Spleen (tissue), 11 donors: ENCODE measurements at regions not wholly inside any gene's neighbourhood (a gene's known extent, or its start where the extent isn't known, plus 50 kb on each side); places are given as distances from the start of the nearest gene placed in this dataset.
"Not testable (repeated sequence)": the region's sequence is repeated elsewhere in the genome, so short reads cannot be mapped to it uniquely, and the experiment has no call there.

ENCODE experiments used
- DNase-seq: peaks from one replicate; pipeline ENCODE4 v3.0.0-alpha.2; 2020
- H3K27ac ChIP-seq, 8 donors: fragments of 200-600 bp; sonication (generic) in 7 of 8; 1 replicate in 4 of 8; 2 replicates in 4 of 8; pipeline versions ENCODE4 v1.5.0 to v1.8.0; 2016 to 2021; ENCODE audit warnings: inconsistent platforms in 4 of 8, mild to moderate bottlenecking in 4 of 8, moderate library complexity in 1 of 8
- H3K27me3 ChIP-seq, 7 donors: fragments of 200-600 bp; sonication (generic) in 6 of 7; replicated peaks in 1 of 7; 1 replicate in 4 of 7; 2 replicates in 3 of 7; pipeline versions ENCODE4 v1.5.0 to v1.8.0; 2016 to 2021; ENCODE audit warnings: inconsistent platforms in 3 of 7, mild to moderate bottlenecking in 1 of 7
- H3K36me3 ChIP-seq, 6 donors: fragments of 200-600 bp; sonication (generic) in 5 of 6; 1 replicate in 4 of 6; 2 replicates in 2 of 6; pipeline versions ENCODE4 v1.5.0 to v1.8.0; 2016 to 2021; ENCODE audit warnings: inconsistent platforms in 2 of 6
- H3K4me1 ChIP-seq, 6 donors: fragments of 200-600 bp; sonication (generic) in 5 of 6; 1 replicate in 3 of 6; 2 replicates in 3 of 6; pipeline versions ENCODE4 v1.5.0 to v1.8.0; 2016 to 2021; ENCODE audit warnings: inconsistent platforms in 3 of 6
- H3K4me3 ChIP-seq, 8 donors: fragments of 200-600 bp; sonication (generic) in 7 of 8; 1 replicate in 4 of 8; 2 replicates in 4 of 8; pipeline versions ENCODE4 v1.5.0 to v1.8.0; 2016 to 2021; ENCODE audit warnings: inconsistent platforms in 4 of 8, mild to moderate bottlenecking in 4 of 8, moderate library complexity in 2 of 8
- H3K9me3 ChIP-seq, 8 donors: fragments of 200-600 bp; sonication (generic) in 7 of 8; 1 replicate in 4 of 8; 2 replicates in 4 of 8; pipeline versions ENCODE4 v1.5.0 to v1.8.0; 2016 to 2021; ENCODE audit warnings: inconsistent platforms in 4 of 8
- WGBS, 5 donors: extraction: QIAGEN DNeasy Blood & Tissue Kit in 3 of 5; methylation state at CpG; one replicate each; pipeline versions ENCODE4 v1.1.5 to v1.1.7; 2013 to 2018; 5-methylcytosine and 5-hydroxymethylcytosine counted together
- intact Hi-C: fragments of 100-400 bp; cut with DNase I; formaldehyde crosslinking; loops from one replicate; pipeline ENCODE4 v1.15.0; 2023; ENCODE audit warnings: low total_unique reads
- donor health status: healthy with polysubstance abuse.
- donor health status: DM: no; HTN: no; CAD: no; lungs with moderate emphysema.
- donor health status: DM: no; HTN: no; CAD: no.
- donor health status: Bipolar disorder and iron deficiency.
- donor health status: healthy.
- donor health status: DM: no; HTN: no; CAD: no.
- donor health status: DM: yes; HTN: yes; CAD: no.

DNA sequence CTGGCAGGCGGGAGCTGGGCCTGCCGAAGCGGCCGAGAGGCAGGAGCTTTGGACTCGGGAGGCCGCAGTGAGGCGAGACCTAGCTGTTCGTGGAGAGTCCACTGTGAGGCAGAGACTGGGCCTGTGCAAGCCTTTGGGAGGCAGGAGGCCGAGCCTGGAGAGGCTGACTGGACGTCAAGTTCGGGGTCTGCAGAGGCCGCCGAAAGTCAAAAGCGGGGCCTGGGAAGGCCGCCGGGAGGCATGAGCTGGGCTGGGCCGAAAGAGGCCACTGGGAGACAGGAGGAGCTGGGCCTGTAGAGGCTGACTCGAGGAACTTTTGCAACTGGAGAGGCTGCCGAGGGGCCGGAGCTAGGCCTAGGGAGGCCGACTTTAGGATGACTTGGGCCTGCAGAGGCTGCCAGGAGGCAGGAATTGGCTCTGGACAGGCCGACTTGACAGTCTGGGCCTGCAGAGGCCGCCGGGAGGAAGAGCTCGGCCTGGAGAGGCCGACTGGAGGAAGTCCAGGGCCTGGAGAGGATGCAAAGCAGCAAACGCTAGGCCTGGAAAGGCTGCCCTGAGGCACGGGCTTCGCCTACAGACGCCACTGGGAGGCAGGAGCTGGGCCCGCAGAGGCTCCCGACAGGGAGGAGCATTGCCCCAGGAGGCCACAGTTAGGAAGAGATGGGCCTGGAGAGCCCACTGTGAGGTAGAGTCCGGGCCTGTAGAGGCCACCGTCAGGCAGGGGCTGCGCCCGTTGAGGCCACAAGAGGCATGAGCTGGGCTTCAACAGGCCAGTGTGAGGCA lies 304.0 kb downstream of the ZNF479 start:
- 86 to 90% (median 89%) methylated on average over 27 to 35 of the region's 36 CpGs for WGBS, 5 donors
- peaks cover 0 to 61% (median 12%) of the 10 kb centered on the region in 8 donors for H3K9me3 ChIP-seq
- DNase-seq, H3K36me3 ChIP-seq, intact Hi-C loops, H3K27me3 ChIP-seq, H3K4me1 ChIP-seq, H3K4me3 ChIP-seq, H3K27ac ChIP-seq: not testable (repeated sequence)

GRCh38 chr7:56827539-56827938 lies 304.7 kb downstream of the ZNF479 start:
- H3K36me3 ChIP-seq, intact Hi-C loops, H3K27me3 ChIP-seq, H3K27ac ChIP-seq, DNase-seq, H3K4me1 ChIP-seq, H3K4me3 ChIP-seq: not testable (repeated sequence)
- H3K9me3 ChIP-seq: peaks cover 0 to 61% (median 11%) of the 10 kb centered on the region in 8 donors
- WGBS, 5 donors: 78 to 91% (median 86%) methylated on average over 9 to 16 of the region's 16 CpGs

DNA sequence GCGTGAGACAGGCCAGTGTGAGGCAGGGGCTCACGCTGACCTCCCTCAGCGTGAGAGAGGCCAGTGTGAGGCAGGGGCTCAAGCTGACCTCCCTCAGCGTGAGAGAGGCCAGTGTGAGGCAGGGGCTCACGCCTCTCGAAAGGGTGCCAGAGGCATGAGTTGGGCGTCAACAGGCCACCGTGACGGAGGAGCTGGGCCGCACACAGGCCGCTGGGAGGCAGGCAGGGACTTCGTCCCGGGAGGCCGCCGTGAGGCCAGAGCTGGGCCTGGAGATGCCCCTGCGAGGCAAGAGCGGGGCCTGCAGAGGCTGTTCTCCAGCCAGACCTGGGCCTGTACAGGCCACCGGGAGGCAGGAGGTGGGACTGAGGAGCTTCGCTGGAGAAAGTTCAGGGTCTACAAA lies 305.7 kb downstream of the ZNF479 start:
- intact Hi-C loops, H3K4me3 ChIP-seq, H3K4me1 ChIP-seq, H3K36me3 ChIP-seq, H3K27ac ChIP-seq, H3K27me3 ChIP-seq, DNase-seq: not testable (repeated sequence)
- WGBS, 5 donors: 85 to 96% (median 92%) methylated on average over 6 to 19 of the region's 19 CpGs
- peaks cover 0 to 56% (median 11%) of the 10 kb centered on the region in 8 donors for H3K9me3 ChIP-seq

DNA sequence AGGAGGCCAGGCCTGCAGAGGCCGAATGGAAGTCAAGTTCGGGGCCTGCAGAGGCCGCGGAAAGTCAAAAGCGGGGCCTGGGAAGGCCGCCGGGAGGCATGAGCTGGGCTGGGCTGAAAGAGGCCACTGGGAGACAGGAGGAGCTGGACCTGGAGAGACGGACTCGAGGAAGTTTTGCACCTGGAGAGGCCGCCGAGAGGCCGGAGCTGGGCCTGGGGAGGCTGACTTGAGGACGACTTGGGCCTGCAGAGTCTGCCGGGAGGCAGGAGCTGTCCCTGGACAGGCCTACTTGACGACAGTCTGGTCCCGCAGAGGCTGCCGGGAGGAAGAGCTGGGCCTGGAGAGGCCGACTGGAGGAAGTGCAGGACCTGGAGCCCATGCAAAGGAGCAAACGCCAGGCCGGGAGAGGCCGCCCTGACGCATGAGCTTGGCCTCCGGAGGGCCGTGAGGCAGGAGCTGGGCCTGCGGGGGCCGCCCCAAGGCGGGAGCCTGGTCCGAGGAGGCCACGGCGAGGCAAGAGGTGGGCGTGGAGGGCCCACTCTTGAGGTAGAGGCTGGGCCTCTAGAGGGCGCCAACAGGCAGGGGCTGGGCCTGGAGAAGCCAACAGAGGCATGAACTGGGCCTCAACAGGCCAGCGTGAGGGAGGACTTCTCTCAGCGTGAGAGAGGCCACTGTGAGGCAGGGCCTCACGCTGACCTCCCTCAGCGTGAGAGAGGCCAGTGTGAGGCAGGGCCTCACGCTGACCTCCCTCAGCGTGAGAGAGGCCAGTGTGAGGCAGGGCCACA lies 306.3 kb downstream of the ZNF479 start:
- DNase-seq, H3K36me3 ChIP-seq, H3K4me3 ChIP-seq, intact Hi-C loops, H3K4me1 ChIP-seq, H3K27me3 ChIP-seq, H3K27ac ChIP-seq: not testable (repeated sequence)
- H3K9me3 ChIP-seq: peaks cover 0 to 53% (median 11%) of the 10 kb centered on the region in 8 donors
- WGBS, 5 donors: 89 to 92% (median 90%) methylated on average over 15 to 28 of the region's 38 CpGs

DNA sequence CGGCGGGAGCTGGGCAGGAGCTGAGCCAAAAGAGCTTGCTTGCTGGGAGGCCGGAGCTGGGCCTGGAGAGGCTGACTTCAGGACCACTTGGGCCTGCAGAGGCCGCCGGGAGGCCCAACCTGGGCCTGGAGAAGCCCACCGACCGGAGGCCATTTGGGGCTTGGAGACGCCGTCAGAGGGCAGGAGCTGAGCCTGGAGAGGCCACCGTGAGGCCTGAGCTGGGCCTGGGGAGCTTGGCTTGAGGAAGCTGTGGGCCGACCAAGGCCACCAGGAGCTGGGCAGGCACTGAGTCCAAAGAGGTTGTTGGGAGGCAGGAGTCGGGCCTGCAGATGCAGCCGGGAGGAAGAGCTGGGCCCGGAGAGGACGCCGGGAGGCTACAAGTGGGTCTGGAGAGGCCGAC lies 307.1 kb downstream of the ZNF479 start:
- H3K27me3 ChIP-seq, H3K4me3 ChIP-seq, H3K36me3 ChIP-seq, H3K27ac ChIP-seq, intact Hi-C loops, H3K4me1 ChIP-seq, DNase-seq: not testable (repeated sequence)
- 90 to 96% (median 91%) methylated on average over 13 to 15 of the region's 17 CpGs; no CpG with 5 or more reads in 1 of the 5 donors for WGBS, 5 donors
- H3K9me3 ChIP-seq: peaks cover 0 to 51% (median 11%) of the 10 kb centered on the region in 8 donors

GRCh38 chr7:56823872-56824635 lies 308.2 kb downstream of the ZNF479 start:
- H3K27me3 ChIP-seq, intact Hi-C loops, H3K4me3 ChIP-seq, H3K27ac ChIP-seq, H3K4me1 ChIP-seq, H3K36me3 ChIP-seq, DNase-seq: not testable (repeated sequence)
- H3K9me3 ChIP-seq: peaks cover 0 to 47% (median 11%) of the 10 kb centered on the region in 8 donors
- WGBS, 5 donors: 81 to 95% (median 89%) methylated on average over 12 to 32 of the region's 44 CpGs

DNA sequence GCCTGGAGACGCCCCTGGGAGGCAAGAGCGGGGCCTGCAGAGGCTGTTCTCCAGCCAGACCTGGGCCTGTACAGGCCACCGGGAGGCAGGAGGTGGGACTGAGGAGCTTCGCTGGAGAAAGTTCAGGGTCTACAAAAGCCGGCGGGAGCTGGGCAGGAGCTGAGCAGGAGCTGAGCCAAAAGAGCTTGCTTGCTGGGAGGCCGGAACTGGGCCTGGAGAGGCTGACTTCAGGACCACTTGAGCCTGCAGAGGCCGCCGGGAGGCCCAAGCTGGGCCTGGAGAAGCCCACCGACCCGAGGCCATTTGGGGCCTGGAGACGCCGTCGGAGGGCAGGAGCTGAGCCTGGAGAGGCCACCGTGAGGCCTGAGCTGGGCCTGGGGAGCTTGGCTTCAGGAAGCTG lies 309.0 kb downstream of the ZNF479 start:
- H3K27me3 ChIP-seq, H3K27ac ChIP-seq, intact Hi-C loops, H3K36me3 ChIP-seq, H3K4me1 ChIP-seq, DNase-seq, H3K4me3 ChIP-seq: not testable (repeated sequence)
- 89 to 92% (median 91%) methylated on average over 6 to 13 of the region's 15 CpGs; no CpG with 5 or more reads in 1 of the 5 donors for WGBS, 5 donors
- peaks cover 0 to 41% (median 9%) of the 10 kb centered on the region in 8 donors for H3K9me3 ChIP-seq

DNA sequence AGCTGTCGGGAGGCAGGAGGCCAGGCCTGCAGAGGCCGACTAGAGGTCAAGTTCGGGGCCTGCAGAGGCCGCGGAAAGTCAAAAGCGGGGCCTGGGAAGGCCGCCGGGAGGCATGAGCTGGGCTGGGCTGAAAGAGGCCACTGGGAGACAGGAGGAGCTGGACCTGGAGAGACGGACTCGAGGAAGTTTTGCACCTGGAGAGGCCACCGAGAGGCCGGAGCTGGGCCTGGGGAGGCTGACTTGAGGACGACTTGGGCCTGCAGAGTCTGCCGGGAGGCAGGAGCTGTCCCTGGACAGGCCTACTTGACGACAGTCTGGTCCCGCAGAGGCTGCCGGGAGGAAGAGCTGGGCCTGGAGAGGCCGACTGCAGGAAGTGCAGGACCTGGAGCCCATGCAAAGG lies 310.1 kb downstream of the ZNF479 start:
- H3K27me3 ChIP-seq, intact Hi-C loops, H3K4me1 ChIP-seq, H3K36me3 ChIP-seq, H3K27ac ChIP-seq, DNase-seq, H3K4me3 ChIP-seq: not testable (repeated sequence)
- H3K9me3 ChIP-seq: peaks cover 0 to 36% (median under 1%) of the 10 kb centered on the region in 8 donors
- WGBS, 5 donors: 88 to 100% (median 91%) methylated on average over 3 to 16 of the region's 18 CpGs

- H3K36me3 ChIP-seq, H3K27ac ChIP-seq, intact Hi-C loops, H3K4me1 ChIP-seq, H3K27me3 ChIP-seq, DNase-seq, H3K4me3 ChIP-seq: not testable (repeated sequence)
- peaks cover 0 to 36% (median 0%) of the 10 kb centered on the region in 8 donors for H3K9me3 ChIP-seq
- WGBS, 5 donors: 92 to 100% (median 98%) methylated on average over 4 to 14 of the region's 20 CpGs; no CpG with 5 or more reads in 1 of the 5 donors
Observed at GRCh38 chr7:56821561-56821960, 310.7 kb downstream of the ZNF479 start.

DNA sequence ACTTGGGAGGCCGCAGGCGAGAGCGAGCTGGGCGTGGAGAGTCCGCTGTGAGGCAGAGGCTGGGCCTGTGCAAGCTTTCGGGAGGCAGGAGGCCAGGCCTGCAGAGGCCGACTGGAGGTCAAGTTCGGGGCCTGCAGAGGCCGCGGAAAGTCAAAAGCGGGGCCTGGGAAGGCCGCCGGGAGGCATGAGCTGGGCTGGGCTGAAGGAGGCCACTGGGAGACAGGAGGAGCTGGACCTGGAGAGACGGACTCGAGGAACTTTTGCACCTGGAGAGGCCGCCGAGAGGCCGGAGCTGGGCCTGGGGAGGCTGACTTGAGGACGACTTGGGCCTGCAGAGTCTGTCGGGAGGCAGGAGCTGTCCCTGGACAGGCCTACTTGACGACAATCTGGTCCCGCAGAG lies 314.0 kb downstream of the ZNF479 start:
- H3K27me3 ChIP-seq, H3K4me3 ChIP-seq, H3K27ac ChIP-seq, DNase-seq, H3K4me1 ChIP-seq, intact Hi-C loops, H3K36me3 ChIP-seq: not testable (repeated sequence)
- H3K9me3 ChIP-seq: peaks cover 0 to 25% (median 1%) of the 10 kb centered on the region in 8 donors
- 84 to 100% (median 88%) methylated on average over 5 to 16 of the region's 22 CpGs for WGBS, 5 donors
